Glutamatergic neuron (in vitro differentiated cells): ENCODE measurements at regions not wholly inside any gene's neighbourhood (a gene's known extent, or its start where the extent isn't known, plus 50 kb on each side); places are given as distances from the start of the nearest gene placed in this dataset.

Experiments
- DNase-seq: peaks from one replicate; pipeline ENCODE4 v3.0.0; 2022
- H3K27ac Mint-ChIP-seq: one replicate; pipeline ENCODE4 v1.8.0; 2020; ENCODE audit warnings: mild to moderate bottlenecking, mixed read lengths, inconsistent platforms; ENCODE audit not compliant: unreplicated experiment
- H3K27me3 Mint-ChIP-seq: one replicate; pipeline ENCODE4 v1.8.0; 2020; ENCODE audit warnings: mild to moderate bottlenecking, moderate library complexity, mixed read lengths, inconsistent platforms; ENCODE audit not compliant: unreplicated experiment
- H3K36me3 Mint-ChIP-seq: one replicate; pipeline ENCODE4 v1.8.0; 2020; ENCODE audit warnings: mild to moderate bottlenecking, mixed read lengths, inconsistent platforms; ENCODE audit not compliant: unreplicated experiment
- H3K4me1 Mint-ChIP-seq: one replicate; pipeline ENCODE4 v1.8.0; 2020; ENCODE audit warnings: mild to moderate bottlenecking, low read depth, mixed read lengths, inconsistent platforms; ENCODE audit not compliant: unreplicated experiment
- H3K4me3 Mint-ChIP-seq: one replicate; pipeline ENCODE4 v1.8.0; 2020; ENCODE audit warnings: mild to moderate bottlenecking, mixed read lengths, inconsistent platforms; ENCODE audit not compliant: unreplicated experiment
- H3K9me3 Mint-ChIP-seq: one replicate; pipeline ENCODE4 v1.8.0; 2020; ENCODE audit warnings: mild to moderate bottlenecking, moderate library complexity, mixed read lengths, inconsistent platforms; ENCODE audit not compliant: unreplicated experiment
- TF ChIP-seq, protein P1 (sequence below): fragments of 200-600 bp; sonication (generic); IDR thresholded peaks from one replicate; pipeline ENCODE4 v1.5.0; 2021; ENCODE audit not compliant: partially characterized antibody, unreplicated experiment

DNA sequence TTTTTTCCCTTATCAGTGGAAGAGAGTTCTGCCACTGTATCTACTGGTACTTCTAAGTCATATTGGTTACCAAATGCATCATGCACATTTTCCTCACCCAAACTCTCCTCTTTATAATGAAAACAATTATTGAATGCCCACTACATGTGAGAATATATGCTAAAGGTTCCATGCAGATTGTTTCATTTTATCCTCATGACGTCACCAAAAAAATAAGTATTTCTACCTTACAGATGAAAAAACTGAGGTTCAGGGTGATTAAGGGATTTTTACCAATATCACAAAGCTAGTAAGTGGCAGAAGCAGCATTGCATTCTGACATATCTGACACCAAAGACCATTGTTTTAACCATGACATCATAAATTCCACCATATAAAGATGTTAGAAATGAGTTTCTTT lies 51.9 kb upstream of the ZEB2 start:
- TF ChIP-seq, protein P1, sequence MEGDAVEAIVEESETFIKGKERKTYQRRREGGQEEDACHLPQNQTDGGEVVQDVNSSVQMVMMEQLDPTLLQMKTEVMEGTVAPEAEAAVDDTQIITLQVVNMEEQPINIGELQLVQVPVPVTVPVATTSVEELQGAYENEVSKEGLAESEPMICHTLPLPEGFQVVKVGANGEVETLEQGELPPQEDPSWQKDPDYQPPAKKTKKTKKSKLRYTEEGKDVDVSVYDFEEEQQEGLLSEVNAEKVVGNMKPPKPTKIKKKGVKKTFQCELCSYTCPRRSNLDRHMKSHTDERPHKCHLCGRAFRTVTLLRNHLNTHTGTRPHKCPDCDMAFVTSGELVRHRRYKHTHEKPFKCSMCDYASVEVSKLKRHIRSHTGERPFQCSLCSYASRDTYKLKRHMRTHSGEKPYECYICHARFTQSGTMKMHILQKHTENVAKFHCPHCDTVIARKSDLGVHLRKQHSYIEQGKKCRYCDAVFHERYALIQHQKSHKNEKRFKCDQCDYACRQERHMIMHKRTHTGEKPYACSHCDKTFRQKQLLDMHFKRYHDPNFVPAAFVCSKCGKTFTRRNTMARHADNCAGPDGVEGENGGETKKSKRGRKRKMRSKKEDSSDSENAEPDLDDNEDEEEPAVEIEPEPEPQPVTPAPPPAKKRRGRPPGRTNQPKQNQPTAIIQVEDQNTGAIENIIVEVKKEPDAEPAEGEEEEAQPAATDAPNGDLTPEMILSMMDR = no peak
- Mint-ChIP-seq H3K9me3 (no peaks in the 10 kb centered on the region), H3K36me3 (no peaks in the 10 kb centered on the region), H3K4me3 (no peak overlapping the region), H3K4me1 (peaks cover 11% of the 10 kb centered on the region), H3K27ac (no peak overlapping the region), H3K27me3 (no peaks in the 10 kb centered on the region)
- DNase-seq = no peak

DNA sequence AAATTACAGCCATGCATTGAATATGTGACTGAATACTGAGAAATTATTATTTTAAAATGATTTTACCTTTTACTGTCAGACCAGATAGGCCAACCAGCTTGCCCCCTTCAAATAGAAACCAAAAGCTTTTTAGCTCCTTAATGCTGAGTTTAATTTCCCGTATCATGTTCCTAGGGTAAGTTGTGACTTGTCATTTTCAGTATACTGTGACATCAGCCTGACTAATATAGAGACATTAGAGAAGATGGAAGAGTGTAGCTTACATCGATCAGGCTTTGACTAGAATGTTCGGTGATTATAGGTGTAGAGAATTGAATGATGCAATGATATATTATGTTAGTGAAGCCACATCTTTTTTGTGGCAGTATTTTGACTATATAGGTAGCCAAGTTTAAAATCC lies 50.6 kb upstream of the ZEB2 start:
- Mint-ChIP-seq H3K27me3 (no peaks in the 10 kb centered on the region), H3K27ac (no peak overlapping the region), H3K9me3 (peaks cover 1% of the 10 kb centered on the region), H3K36me3 (no peaks in the 10 kb centered on the region), H3K4me1 (peaks cover 18% of the 10 kb centered on the region), H3K4me3 (no peak overlapping the region)
- TF ChIP-seq, protein P1 = no peak
- DNase-seq = no peak
